ENCODE measurements at regions not wholly inside any gene's neighbourhood (a gene's known extent, or its start where the extent isn't known, plus 50 kb on each side); places are given as distances from the start of the nearest gene placed in this dataset.

GRCh38 chr3:46086986-46087385 lies 59.7 kb upstream of the XCR1 start:
- TF ChIP-seq CTCF (IDR thresholded peaks at IDR 0.05; ENCODE audit: poor library complexity, severe bottlenecking) (no peak), EZH2 (IDR thresholded peaks at IDR 0.05; ENCODE audit: borderline replicate concordance, insufficient read depth, low read length, poor library complexity, severe bottlenecking) (no peak), RAD21 (conservative IDR thresholded peaks at IDR 0.05) (no peak), EP300 (conservative IDR thresholded peaks at IDR 0.05; ENCODE audit: poor library complexity, severe bottlenecking) (no peak), TAF1 (IDR thresholded peaks at IDR 0.05; ENCODE audit: low read depth) (no peak), POLR2AphosphoS5 (IDR thresholded peaks at IDR 0.05) (no peak), MXI1 (conservative IDR thresholded peaks at IDR 0.05; ENCODE audit: poor library complexity, severe bottlenecking) (no peak), SMC3 (conservative IDR thresholded peaks at IDR 0.05; ENCODE audit: poor library complexity) (no peak)
- TF ChIP-seq, protein P1, sequence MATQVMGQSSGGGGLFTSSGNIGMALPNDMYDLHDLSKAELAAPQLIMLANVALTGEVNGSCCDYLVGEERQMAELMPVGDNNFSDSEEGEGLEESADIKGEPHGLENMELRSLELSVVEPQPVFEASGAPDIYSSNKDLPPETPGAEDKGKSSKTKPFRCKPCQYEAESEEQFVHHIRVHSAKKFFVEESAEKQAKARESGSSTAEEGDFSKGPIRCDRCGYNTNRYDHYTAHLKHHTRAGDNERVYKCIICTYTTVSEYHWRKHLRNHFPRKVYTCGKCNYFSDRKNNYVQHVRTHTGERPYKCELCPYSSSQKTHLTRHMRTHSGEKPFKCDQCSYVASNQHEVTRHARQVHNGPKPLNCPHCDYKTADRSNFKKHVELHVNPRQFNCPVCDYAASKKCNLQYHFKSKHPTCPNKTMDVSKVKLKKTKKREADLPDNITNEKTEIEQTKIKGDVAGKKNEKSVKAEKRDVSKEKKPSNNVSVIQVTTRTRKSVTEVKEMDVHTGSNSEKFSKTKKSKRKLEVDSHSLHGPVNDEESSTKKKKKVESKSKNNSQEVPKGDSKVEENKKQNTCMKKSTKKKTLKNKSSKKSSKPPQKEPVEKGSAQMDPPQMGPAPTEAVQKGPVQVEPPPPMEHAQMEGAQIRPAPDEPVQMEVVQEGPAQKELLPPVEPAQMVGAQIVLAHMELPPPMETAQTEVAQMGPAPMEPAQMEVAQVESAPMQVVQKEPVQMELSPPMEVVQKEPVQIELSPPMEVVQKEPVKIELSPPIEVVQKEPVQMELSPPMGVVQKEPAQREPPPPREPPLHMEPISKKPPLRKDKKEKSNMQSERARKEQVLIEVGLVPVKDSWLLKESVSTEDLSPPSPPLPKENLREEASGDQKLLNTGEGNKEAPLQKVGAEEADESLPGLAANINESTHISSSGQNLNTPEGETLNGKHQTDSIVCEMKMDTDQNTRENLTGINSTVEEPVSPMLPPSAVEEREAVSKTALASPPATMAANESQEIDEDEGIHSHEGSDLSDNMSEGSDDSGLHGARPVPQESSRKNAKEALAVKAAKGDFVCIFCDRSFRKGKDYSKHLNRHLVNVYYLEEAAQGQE (IDR thresholded peaks at IDR 0.05; ENCODE audit: borderline replicate concordance), result no peak
